Uterus (tissue), 3 donors: ENCODE measurements at regions not wholly inside any gene's neighbourhood (a gene's known extent, or its start where the extent isn't known, plus 50 kb on each side); places are given as distances from the start of the nearest gene placed in this dataset.
A peak's percentile ranks its signal among the peaks of the same experiment; 100 is the strongest.

Source experiments
- DNase-seq, 2 donors: peaks; one replicate each; pipeline ENCODE4 v3.0.0-alpha.2; 2019 to 2020
- H3K27ac ChIP-seq, 2 donors: fragments of 200-600 bp; sonication (generic); 1 replicate in 1 of 2; 2 replicates in 1 of 2; pipeline ENCODE4 v1.5.1; 2016 to 2018
- H3K27me3 ChIP-seq, 2 donors: fragments of 200-600 bp; sonication (generic); one replicate each; pipeline ENCODE4 v1.5.1; 2018 to 2019; ENCODE audit warnings: control low read depth in 1 of 2
- H3K36me3 ChIP-seq, 2 donors: fragments of 200-600 bp; sonication (generic); one replicate each; pipeline ENCODE4 v1.5.1; 2019; ENCODE audit warnings: control low read depth in 1 of 2
- H3K4me1 ChIP-seq, 2 donors: fragments of 200-600 bp; sonication (generic); one replicate each; pipeline ENCODE4 v1.5.1; 2018 to 2019; ENCODE audit warnings: control low read depth in 1 of 2
- H3K4me3 ChIP-seq, 2 donors: fragments of 200-600 bp; sonication (generic); 1 replicate in 1 of 2; 2 replicates in 1 of 2; pipeline ENCODE4 v1.5.1; 2018 to 2019; ENCODE audit warnings: mild to moderate bottlenecking in 1 of 2
- H3K9me3 ChIP-seq, 2 donors: fragments of 200-600 bp; sonication (generic); one replicate each; pipeline ENCODE4 v1.5.1; 2019; ENCODE audit warnings: control low read depth in 1 of 2
- CTCF ChIP-seq, 4 experiments: fragments of 200-600 bp in 2 of 4; fragments of 450-650 bp in 2 of 4; sonication (generic) in 2 of 4; IDR thresholded peaks; one replicate each; pipeline ENCODE4 v1.5.1; 2016 to 2019; ENCODE audit warnings: antibody characterized with exemption in 4 of 4, mild to moderate bottlenecking in 2 of 4, moderate library complexity in 1 of 4
- POLR2A ChIP-seq, 2 donors: fragments of 450-650 bp; IDR thresholded peaks; one replicate each; pipeline ENCODE4 v1.6.1; 2016; ENCODE audit warnings: antibody characterized with exemption in 2 of 2, mild to moderate bottlenecking in 1 of 2, moderate library complexity in 1 of 2
- intact Hi-C: fragments of 100-400 bp; cut with DNase I; formaldehyde crosslinking; loops from one replicate; pipeline ENCODE4 v1.15.1; 2023; ENCODE audit warnings: low total_unique reads
- donor health status: DM: yes; HTN: yes; CAD: no.

- DNase-seq, result peak; percentile 56 to 79
- intact Hi-C loops, result no loop called here
- Histone ChIP-seq H3K4me1 (peaks cover 0 to 3% of the 10 kb centered on the region in 2 donors), H3K9me3 (peaks cover 0 to 2% of the 10 kb centered on the region in 2 donors), H3K4me3 (no peak overlapping the region), H3K27ac (peak overlapping the region; percentile 68 to 79), H3K36me3 (no peaks in the 10 kb centered on the region), H3K27me3 (no peaks in the 10 kb centered on the region)
- TF ChIP-seq POLR2A (IDR thresholded peaks at IDR 0.05), result no peak
- TF ChIP-seq CTCF (IDR thresholded peaks at IDR 0.05), result no peak
These were observed 391.9 kb downstream of the GALC start for GRCh38 chr14:87601036-87601435.

GRCh38 chr14:87600240-87600639 is 392.7 kb downstream of the GALC start:
- Histone ChIP-seq H3K9me3 (no peaks in the 10 kb centered on the region), H3K4me3 (no peak overlapping the region), H3K4me1 (peaks cover 0 to 3% of the 10 kb centered on the region in 2 donors), H3K27ac (peak overlapping the region; percentile 68 to 79), H3K27me3 (no peaks in the 10 kb centered on the region), H3K36me3 (no peaks in the 10 kb centered on the region)
- TF ChIP-seq CTCF (IDR thresholded peaks at IDR 0.05), result no peak
- TF ChIP-seq POLR2A (IDR thresholded peaks at IDR 0.05), result no peak
- intact Hi-C loops, result no loop called here
- DNase-seq, result no peak

- Histone ChIP-seq H3K9me3 (no peaks in the 10 kb centered on the region), H3K36me3 (no peaks in the 10 kb centered on the region), H3K27ac (no peak overlapping the region), H3K4me1 (no peaks in the 10 kb centered on the region), H3K4me3 (no peak overlapping the region), H3K27me3 (no peaks in the 10 kb centered on the region)
- intact Hi-C loops, result no loop called here
- no peak for DNase-seq
- TF ChIP-seq CTCF (IDR thresholded peaks at IDR 0.05) (no peak), POLR2A (IDR thresholded peaks at IDR 0.05) (no peak)
These were observed 411.7 kb downstream of the GALC start for GRCh38 chr14:87581298-87581697.

- Histone ChIP-seq H3K27ac (no peak overlapping the region), H3K9me3 (no peaks in the 10 kb centered on the region)
These were observed 413.9 kb downstream of the GALC start for GRCh38 chr14:87579036-87579435.

GRCh38 chr14:87575378-87575777 is 417.6 kb downstream of the GALC start:
- no peak for DNase-seq
- TF ChIP-seq POLR2A (IDR thresholded peaks at IDR 0.05) (no peak), CTCF (IDR thresholded peaks at IDR 0.05) (no peak)
- H3K9me3 ChIP-seq, result no peaks in the 10 kb centered on the region
- intact Hi-C loops, result no loop called here
- no peaks in the 10 kb centered on the region for H3K36me3 ChIP-seq
- H3K27ac ChIP-seq, result peak overlapping the region in 1 of 2 donors; percentile 77
- no peak overlapping the region for H3K4me3 ChIP-seq
- H3K27me3 ChIP-seq, result no peaks in the 10 kb centered on the region
- peaks cover 0 to 6% of the 10 kb centered on the region in 2 donors for H3K4me1 ChIP-seq

More at GRCh38 chr14:87579036-87579435, 413.9 kb downstream of the GALC start:
- Histone ChIP-seq H3K27me3 (no peaks in the 10 kb centered on the region), H3K4me1 (no peaks in the 10 kb centered on the region), H3K36me3 (no peaks in the 10 kb centered on the region), H3K4me3 (no peak overlapping the region)
- intact Hi-C loops, result no loop called here
- no peak for DNase-seq
- TF ChIP-seq CTCF (IDR thresholded peaks at IDR 0.05) (no peak), POLR2A (IDR thresholded peaks at IDR 0.05) (no peak)
